ENCODE measurements at regions not wholly inside any gene's neighbourhood (a gene's known extent, or its start where the extent isn't known, plus 50 kb on each side); places are given as distances from the start of the nearest gene placed in this dataset.

DNA sequence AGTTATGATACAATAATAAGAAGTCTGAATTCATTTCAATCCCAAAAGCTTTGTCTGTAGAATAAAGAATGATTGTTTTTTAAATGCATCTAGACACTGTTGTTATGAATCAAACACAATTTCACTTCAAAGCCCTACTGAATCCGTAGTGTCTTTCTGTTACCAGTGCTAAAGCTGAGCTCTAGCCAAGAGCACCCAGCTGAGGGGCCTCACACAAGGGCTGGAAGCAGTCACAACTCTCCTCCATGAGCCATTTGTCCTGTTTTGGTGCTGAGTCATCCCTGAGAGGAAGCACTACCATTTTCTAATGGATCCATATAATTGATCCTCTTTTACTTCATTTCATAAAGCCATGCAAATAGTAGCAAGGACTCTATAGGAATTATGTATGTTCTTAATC is 158.2 kb upstream of the ANKRD28 start:
- TF ChIP-seq SP1 (IDR thresholded peaks at IDR 0.05): no peak
- no peak for TF ChIP-seq BHLHE40 (IDR thresholded peaks at IDR 0.05; ENCODE audit: borderline replicate concordance)
- no peak for TF ChIP-seq L3MBTL2 (conservative IDR thresholded peaks at IDR 0.05)
- TF ChIP-seq FOXK2 (IDR thresholded peaks at IDR 0.05): no peak
- TF ChIP-seq ELF4 (IDR thresholded peaks at IDR 0.05): no peak
- TF ChIP-seq ARNT (IDR thresholded peaks at IDR 0.05): no peak
- TF ChIP-seq ZNF384 (IDR thresholded peaks at IDR 0.05): no peak
- TF ChIP-seq FOXA1 (IDR thresholded peaks at IDR 0.05): no peak
- TF ChIP-seq TARDBP (IDR thresholded peaks at IDR 0.05): no peak
- no peak for TF ChIP-seq HDGF (IDR thresholded peaks at IDR 0.05; ENCODE audit: borderline replicate concordance)
- no peak for TF ChIP-seq LEF1 (IDR thresholded peaks at IDR 0.05; ENCODE audit: borderline replicate concordance)
- no peak for TF ChIP-seq NFRKB (IDR thresholded peaks at IDR 0.05)
- no peak for TF ChIP-seq FOXM1 (IDR thresholded peaks at IDR 0.05; ENCODE audit: borderline replicate concordance)
- TF ChIP-seq CTBP1 (IDR thresholded peaks at IDR 0.05; ENCODE audit: borderline replicate concordance): no peak

Data from HEK293T (cell line).